ENCODE measurements at regions not wholly inside any gene's neighbourhood (a gene's known extent, or its start where the extent isn't known, plus 50 kb on each side); places are given as distances from the start of the nearest gene placed in this dataset.

DNA sequence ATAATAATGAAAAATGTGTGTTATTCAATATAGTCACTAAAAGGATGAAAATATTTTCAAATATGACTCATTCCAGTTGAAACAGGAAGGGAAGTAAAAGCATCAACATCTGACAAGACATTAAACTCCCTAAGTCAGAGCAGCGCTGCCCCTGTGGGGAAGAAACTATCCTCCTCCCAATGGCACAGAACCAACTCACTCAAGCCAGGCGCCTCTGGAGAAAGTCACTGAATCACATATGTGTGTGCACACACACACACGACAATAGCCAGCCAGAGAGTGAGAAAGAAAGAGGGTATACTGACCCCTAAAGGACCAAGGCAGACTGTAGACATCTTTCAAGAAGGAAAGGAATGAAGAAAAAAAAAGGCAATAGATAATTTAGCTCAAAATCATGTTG, 126.9 kb downstream of the SETD4 start:
- DNase-seq (ENCODE audit: low read depth): no peak

DNA sequence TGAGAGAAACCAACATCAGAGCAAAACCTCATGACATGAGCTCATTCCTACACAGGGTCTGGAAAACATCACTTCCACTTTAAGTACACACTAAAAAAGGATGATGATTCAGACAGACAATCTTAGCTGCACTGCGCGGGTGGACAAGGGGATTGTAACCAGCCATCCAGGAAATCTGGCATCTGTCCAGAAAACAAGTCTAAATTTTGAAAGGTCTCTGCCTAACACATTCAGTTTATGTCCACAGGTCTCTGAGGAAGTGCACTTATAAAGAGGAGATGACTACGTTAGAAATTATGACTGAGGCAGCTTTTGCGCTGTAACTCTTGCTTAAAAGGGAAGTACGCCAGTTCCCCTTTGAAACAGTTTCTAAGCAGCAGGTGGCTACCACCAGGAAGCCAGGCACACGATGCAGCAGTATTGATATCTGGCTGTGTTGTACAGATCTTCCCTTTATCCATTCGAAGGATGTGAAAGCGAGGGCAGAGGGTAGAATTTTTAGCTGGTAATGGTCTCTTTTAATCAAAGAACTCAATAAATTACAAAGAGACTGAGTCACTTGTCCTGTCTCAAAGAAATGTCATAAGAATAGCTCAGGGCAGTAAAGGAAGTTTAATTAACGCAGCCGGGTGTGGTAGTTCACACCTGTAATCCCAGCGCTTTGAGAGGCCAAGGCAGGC, 128.0 kb downstream of the SETD4 start:
- DNase-seq (ENCODE audit: low read depth): no peak

DNA sequence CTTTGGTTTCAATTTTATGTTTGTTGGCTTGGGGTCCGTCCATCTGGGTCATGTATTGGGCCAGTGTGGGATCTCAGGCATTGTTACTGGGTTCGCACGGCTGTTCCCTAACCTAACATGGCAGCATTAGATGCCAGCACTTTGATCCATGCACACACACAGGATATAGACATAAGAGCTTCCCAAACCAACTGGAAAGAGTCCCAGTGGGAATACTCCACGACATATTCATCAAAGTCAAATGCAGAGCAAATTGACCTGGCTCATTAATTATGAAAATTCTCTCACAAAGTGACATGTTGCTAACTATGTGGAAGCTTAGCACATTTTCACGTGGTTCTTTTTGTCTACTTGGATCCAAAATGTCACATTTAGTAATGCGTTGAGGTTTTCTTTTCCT, 130.4 kb downstream of the SETD4 start:
- no peak for DNase-seq (ENCODE audit: low read depth)

- DNase-seq (ENCODE audit: low read depth): no peak
Observed at GRCh38 chr21:35927262-35927661, 133.1 kb downstream of the SETD4 start.

DNA sequence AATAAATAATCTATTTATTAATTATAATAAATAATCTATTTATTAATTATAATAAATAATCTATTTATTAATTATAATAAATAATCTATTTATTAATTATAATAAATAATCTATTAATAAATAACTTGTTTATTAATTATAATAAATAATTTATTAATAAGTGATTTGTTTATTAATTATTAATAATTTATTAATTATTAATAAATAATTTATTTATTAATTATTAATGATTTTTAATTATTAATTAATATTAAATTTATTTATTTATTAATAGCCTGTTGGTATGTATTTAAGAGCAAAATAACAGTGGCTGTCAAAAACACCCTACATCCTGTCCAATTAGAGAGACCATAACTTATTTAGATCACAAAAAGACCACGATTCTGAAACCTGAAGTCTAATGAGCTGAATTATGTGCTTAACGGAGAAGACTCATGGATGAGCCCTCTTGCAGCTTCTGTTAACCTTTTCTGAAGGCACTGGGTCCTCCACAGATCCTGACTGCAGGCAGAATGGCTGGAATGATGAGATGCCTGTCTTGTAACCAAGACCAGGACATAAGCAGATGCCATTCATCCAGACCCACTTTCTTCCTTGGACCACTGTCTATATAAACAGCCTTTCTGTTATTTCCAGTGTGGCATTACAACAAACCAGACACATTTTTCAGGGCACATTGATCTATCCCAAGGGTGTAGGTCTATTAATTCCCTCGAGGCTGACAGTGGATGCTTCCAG, 134.2 kb downstream of the SETD4 start:
- DNase-seq (ENCODE audit: low read depth): no peak

DNA sequence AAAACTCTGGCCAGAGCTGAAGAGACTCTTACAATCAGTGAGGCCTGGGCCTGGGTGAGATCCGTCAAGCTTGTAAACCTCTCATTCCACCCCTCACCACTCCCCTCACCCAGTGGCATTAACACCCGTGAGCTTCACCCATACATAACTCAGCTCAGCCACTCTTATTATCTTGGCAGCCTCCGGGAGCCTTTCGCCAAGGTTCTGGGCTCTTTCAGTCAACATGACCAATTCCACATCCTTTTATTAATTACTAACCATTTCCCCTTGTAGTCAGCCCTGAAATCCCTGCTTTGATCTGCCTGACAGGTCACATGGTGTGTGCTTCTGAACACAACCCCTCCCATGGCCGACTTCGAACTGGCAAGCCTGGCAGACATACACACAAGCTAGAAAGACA, 134.8 kb downstream of the SETD4 start:
- DNase-seq (ENCODE audit: low read depth): no peak

DNA sequence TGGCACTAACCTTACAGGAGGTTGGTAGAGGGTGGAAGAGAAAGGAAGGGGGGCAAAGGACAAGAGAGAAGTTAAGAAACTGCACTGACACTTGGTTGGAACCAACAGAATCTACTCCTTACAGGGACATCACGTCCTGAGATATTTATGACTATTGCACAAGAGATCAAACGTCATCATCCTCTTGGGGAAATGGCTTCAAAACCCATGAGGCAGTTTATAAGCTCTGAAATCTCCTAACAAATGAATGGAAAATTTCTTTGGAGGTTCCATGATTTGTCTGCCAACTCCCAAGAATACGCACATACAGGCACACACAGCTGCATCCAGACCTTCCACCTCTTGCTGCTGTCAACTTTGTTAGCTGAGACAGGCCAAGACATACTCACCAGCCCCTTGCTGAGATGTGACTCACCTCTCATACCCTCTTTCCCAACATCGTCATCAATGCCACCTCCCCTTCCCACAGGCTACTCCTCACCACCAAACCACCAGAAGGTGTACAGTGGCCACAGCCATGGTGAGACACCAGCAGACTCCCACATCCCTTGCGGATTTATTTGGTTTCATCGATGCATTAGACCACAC, 135.5 kb downstream of the SETD4 start:
- no peak for DNase-seq (ENCODE audit: low read depth)

- no peak for DNase-seq (ENCODE audit: low read depth)
Observed at GRCh38 chr21:35923971-35924370, 136.4 kb downstream of the SETD4 start.

DNA sequence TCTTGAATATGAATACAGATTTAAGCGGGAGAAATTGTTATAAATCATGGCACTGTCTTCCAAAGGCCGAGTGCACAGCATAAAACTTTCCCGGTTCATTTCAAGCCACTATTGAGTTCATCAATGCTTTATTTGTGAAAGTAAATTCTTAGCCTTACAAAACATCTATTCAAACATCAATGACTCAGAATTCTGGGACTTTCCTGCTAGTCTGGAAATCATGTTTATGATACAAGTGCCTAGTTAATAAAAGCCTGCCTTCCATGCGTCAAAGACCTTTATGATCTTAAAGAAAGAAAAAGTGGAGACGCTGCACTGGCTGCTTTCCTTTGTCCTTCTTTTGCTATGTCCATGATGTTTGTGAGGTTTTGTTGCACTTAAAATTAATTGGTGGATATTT, 137.7 kb downstream of the SETD4 start:
- DNase-seq (ENCODE audit: low read depth): no peak

DNA sequence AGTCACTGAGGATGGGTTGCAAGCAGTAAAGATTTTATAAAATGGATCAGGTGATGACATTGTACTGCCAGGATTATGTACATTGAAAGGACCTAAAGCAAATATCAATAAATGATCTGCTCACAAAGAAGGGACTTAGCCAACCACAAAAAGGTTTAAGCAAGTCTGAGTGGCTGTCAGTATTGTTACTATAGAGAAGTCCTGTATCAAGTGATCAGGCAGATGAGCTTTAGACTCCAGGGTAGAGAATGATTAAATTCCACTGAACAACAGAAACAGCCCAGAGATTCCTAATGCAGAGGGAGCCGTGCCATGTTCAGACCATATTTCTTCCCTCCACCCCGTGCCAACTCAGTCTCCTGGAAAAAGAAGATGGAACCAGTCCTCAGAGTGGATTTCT, 138.9 kb downstream of the SETD4 start:
- DNase-seq (ENCODE audit: low read depth): no peak

- no peak for DNase-seq (ENCODE audit: low read depth)
Observed at GRCh38 chr21:35920436-35920835, 139.9 kb downstream of the SETD4 start.

- no peak for DNase-seq (ENCODE audit: low read depth)
Observed at GRCh38 chr21:35915030-35915429, 145.3 kb downstream of the SETD4 start.

- no peak for DNase-seq (ENCODE audit: low read depth)
Observed at GRCh38 chr21:35911412-35912191, 148.7 kb downstream of the SETD4 start.

DNA sequence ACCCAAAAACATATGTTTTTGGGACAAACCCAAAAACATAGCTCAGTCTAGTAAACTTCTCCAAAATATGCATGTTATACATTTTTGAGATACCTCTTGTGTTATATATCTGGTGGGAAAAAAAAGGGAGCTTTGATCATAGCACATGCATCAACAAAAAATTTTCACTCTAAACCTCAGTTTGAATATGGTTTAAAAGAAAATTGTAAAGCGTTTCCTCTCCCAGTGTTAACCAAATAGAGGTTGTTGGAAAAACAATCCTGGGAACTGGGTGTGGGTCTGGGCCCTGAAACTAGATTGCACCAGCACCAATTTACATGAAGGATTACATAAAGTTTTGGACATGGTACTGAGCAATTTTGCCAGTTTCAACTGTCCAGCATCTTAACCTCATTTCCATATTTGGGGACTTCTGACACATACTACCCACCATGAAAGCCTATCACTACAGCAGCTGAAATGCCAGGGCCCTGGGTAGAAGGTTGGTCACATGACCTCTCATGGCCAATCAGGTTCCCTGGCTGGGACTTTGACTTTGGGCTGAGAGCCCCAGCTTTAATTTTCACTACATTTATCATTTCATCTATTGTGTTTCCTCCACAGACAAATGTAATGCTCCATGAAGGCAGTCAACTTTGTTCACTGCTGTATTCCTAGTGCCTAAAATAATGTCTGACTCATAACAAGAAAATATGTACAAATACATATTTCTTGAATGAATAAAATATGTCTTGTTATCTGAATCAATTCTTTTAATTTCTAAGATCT, 150.7 kb downstream of the SETD4 start:
- DNase-seq (ENCODE audit: low read depth): no peak

DNA sequence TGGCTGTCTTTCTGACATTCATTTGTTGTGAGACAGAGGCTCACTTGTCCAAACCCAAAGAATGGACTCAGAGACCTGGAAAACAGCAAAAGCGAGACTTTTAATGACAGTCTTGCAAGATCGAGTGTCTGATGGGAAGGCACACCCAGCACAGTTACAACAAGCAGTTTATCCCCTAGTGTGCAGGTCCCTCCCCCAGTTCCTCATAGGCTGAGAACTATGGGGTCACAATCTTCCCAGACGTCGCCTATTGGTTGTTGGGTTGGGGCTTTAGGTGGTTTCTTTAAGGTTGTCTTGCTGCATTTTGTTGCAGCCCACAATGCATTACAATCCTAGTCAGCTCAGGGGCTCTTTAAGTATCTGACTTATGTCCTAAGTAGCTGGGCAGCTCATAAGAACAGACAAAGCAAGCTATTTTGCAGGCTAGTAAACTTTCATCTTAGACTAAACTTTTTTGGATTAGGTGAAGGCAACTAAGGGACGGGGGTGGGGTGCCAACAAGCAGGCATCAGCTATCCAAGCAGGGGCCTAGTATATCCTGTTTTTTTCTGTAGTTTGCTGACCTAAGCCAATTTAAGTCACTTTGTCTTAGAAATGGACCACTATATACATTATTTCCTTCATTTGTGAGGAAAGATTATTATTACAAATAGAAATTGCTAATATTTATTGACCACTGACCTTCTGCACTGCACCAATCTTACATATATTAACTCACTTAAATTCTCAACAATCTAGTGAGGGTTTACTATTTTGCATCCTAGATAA, 151.8 kb downstream of the SETD4 start:
- no peak for DNase-seq (ENCODE audit: low read depth)

GRCh38 chr21:35906586-35906985, 153.7 kb downstream of the SETD4 start:
- no peak for DNase-seq (ENCODE audit: low read depth)

DNA sequence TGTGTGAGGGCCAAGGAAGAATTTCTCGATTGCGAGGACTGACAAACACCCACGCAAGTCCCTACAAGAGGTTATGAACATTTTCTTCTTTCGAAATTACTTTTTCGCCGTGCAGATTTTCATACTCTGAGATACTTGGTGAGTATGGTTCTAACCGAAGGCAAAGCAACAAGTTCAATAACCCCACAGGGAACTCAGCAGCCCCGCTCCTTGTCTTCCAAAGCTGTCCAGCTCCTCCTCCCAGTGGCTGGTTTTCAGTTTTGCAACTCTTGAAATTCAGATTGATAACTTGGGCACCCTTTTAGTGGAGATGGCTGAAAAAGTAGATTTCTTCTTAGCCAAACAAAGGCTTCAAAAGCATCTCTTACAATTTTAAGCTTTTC, 154.4 kb downstream of the SETD4 start:
- DNase-seq (ENCODE audit: low read depth): no peak

DNA sequence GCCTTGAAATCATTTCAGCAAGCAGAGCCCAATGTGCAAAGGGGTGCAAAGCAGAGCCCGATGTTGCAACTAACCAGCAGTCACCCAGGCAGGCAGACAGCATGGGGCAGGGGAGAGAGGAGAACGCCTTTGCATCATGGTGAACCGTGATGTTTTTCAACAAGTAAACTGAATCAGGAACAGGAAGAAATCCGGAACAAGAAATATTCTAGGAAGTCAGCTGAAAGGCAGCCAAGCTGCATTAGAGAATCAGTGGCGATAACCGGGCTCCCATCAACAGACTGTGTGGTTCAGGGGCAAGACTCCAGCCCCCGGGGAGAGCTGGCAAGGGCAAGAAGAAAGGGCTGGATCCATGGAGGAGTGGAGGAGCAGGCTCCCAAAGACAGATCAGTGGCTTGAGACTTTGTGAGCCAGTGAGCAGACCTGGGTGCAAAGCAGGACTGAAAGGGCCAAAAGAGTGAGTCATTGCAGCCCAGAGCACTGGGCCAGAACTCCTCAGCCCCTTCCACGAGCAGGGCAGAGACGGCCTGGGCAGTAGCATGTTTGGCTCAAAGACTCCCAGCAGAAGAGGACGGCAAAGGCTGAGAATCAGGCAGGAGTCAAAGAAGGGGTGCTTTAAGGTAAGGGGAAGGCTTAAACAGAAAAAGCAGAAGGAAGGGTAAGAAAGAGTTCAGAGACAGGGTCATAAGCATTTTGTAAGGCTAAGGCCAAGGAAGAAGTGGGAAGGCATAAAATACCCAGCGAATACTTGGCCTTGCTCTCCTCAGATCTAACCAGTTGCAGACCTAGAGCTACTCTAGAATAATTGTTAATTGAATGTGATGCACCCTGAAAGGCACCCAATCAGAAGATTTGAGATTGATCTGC, 155.0 kb downstream of the SETD4 start:
- no peak for DNase-seq (ENCODE audit: low read depth)

DNA sequence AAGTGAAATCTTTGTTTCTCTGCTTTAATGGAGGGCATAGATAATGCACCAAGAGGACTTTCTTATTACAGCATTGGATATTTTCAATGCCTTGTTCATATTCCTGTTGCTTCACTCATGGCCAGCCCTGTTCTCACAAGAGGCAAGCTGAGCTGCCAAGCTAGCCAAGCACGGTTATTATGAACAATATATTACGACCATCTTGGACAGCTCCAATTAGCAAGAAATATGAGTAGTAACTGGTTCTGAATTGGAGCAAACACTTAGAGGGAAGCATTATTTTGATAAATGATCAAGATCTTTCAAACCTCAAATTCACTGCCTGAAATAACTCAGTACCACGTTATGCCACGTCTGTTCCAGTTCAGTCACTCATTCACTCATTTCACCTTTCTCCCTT, 159.8 kb downstream of the SETD4 start:
- DNase-seq (ENCODE audit: low read depth): no peak

DNA sequence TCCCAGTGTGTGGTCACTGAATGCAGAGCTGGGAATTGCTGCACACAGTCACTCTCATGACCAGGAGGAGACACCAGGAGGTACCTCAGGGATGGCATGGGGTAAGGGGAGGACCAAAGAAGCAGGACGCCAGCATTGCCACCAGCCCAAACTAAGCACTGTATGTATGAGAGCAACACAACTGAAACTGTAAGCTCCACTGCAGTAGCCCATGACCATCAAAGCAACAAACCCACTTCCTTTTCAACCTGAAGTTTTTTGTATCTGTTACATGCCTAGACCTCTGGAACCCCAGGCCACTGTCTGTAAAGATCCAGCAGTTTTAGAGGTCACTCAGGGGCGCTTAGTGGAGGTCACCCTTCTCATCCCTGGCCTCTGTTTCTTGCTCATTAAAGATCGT, 164.3 kb downstream of the SETD4 start:
- no peak for DNase-seq (ENCODE audit: low read depth)
